BJ (cell line): ENCODE measurements at regions not wholly inside any gene's neighbourhood (a gene's known extent, or its start where the extent isn't known, plus 50 kb on each side); places are given as distances from the start of the nearest gene placed in this dataset.

Experiments
- CTCF ChIA-PET: fragments of 350-600 bp; formaldehyde crosslinking; extraction: SDS; loops from one replicate; lab custom pipeline; 2021; ENCODE audit warnings: antibody characterized with exemption, inconsistent platforms; lab: Yijun Ruan, JAX
- POLR2A ChIA-PET: fragments of 300-600 bp; sonication (Branson Sonifier 250); formaldehyde crosslinking; extraction: SDS; loops from one replicate; lab custom pipeline; 2021; ENCODE audit warnings: antibody characterized with exemption; lab: Charles Lee
- DNase-seq: peaks from one replicate; pipeline ENCODE4 v3.0.0-alpha.2; 2011; ENCODE audit warnings: low read depth
- H3K27me3 ChIP-seq: 2 replicates; pipeline ENCODE4 v1.6.0; 2011; ENCODE audit warnings: low read length; ENCODE audit not compliant: control insufficient read depth, insufficient read depth
- H3K36me3 ChIP-seq: 2 replicates; pipeline ENCODE4 v1.5.1; 2011; ENCODE audit warnings: low read length; ENCODE audit not compliant: control insufficient read depth, insufficient read depth
- H3K4me3 ChIP-seq: 2 replicates; pipeline ENCODE4 v1.5.1; 2011; ENCODE audit warnings: low read depth, mild to moderate bottlenecking, control low read depth, low read length
- CTCF ChIP-seq: IDR thresholded peaks from 2 replicates; pipeline ENCODE4 v1.5.1; 2011; ENCODE audit warnings: low read depth, mild to moderate bottlenecking, control low read depth, inconsistent platforms, low read length, moderate library complexity; ENCODE audit not compliant: insufficient read depth

GRCh38 chr1:80909172-80909784 lies 891.5 kb upstream of the ADGRL2 start:
- ChIA-PET POLR2A (no interaction called here), CTCF (interaction anchor here (0.9 kb wide), 1 partner anchor 20 kb away, joined by 3 read pairs; no protein-coding TSS in a partner anchor)
- no peak for DNase-seq
- Histone ChIP-seq H3K27me3 (no peaks in the 10 kb centered on the region), H3K36me3 (no peaks in the 10 kb centered on the region), H3K4me3 (no peak overlapping the region)
- no peak for TF ChIP-seq CTCF

DNA sequence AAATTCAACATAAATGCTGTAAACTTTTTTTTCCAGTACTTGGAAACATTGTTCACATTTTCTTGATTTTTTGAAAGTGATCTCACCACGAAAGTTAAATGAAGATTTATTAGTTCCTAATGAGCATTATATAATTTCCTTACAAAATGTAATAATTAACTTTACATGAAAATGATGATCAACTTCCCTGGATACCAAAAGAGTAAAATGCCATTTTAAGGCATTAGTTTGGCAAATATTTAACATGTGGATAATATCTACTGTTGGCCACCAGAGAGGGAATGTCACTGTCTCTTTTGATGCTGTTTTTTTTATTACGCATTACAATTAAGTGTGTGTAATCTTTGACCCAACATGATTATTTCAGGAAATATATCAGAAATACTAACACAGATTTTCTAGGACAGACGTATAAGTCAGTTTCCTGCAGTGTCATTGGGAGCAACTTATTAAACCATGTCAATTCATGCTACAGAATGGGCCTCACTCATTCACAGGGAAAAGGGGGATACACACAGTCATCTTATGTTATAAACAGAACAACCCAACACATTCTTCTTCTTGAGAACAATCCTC lies 903.9 kb upstream of the ADGRL2 start:
- H3K27me3 ChIP-seq: no peaks in the 10 kb centered on the region
- DNase-seq: no peak
- no peak for TF ChIP-seq CTCF
- ChIA-PET CTCF (no interaction called here), POLR2A (no interaction called here)
- no peak overlapping the region for H3K4me3 ChIP-seq
- no peaks in the 10 kb centered on the region for H3K36me3 ChIP-seq

DNA sequence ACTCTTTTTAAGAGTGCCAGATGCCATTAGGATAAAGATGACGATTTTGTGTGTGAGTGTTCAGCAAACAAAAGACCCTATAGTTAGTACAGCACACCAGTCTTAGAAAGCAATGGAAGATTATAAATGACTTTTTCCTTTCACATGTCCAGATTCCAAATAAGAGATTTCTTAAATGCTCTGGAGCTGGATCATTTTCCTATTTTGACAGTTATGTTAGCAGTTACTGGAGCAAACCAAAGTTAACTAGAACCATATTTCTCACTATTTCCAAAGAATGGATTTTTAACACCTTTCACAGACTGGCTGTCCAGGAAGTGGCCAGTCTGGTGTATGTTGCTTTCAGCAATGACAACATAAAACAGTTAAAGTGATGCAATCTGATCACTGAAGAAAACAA lies 905.8 kb upstream of the ADGRL2 start:
- ChIA-PET POLR2A (no interaction called here), CTCF (no interaction called here)

DNA sequence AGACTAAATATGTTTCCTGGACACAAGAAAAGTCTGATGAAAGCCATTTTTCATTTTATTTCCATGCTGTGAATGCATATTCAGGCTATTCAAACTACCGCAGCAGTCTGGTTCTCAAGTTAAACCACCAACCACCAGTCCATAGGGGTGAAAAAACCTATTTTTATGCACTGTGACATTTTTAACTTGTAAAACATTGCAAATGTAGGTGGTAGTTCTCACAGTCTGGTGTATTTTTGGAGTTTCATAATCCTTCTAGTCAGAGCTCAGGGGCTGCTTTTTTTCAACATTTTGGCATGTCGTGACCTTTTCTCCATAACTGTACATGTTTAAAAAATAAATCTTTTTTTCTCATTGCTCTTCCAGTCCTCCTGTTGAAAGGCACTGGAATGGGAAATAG lies 907.6 kb upstream of the ADGRL2 start:
- Histone ChIP-seq H3K36me3 (no peaks in the 10 kb centered on the region), H3K27me3 (no peaks in the 10 kb centered on the region), H3K4me3 (no peak overlapping the region)
- POLR2A ChIA-PET: no interaction called here
- TF ChIP-seq CTCF: no peak
- no peak for DNase-seq
- CTCF ChIA-PET: no interaction called here

More for the DNA sequence above, 905.8 kb upstream of the ADGRL2 start:
- H3K4me3 ChIP-seq: no peak overlapping the region
- no peaks in the 10 kb centered on the region for H3K27me3 ChIP-seq
- DNase-seq: no peak
- TF ChIP-seq CTCF: no peak
- no peaks in the 10 kb centered on the region for H3K36me3 ChIP-seq

DNA sequence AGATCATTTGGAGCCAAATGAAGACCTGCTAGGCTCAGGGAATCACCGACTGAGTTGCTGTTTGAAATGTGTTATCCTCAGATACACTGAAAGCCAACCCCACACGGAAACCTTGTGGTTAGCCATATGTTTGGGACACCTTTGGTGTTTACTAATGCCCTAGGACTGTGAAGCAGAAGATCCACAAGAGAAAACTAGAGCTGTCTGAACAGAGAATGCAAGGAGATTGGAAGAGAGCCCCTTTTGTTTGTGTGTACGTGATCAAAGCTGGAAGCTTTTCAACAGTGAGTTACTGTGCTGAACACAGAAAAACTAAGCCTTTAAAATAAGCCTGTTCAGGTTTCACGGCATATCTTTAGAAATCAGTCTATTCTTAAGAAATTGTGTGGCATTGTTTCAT lies 908.2 kb upstream of the ADGRL2 start:
- no peak for DNase-seq
- H3K36me3 ChIP-seq: no peaks in the 10 kb centered on the region
- H3K27me3 ChIP-seq: no peaks in the 10 kb centered on the region
- POLR2A ChIA-PET: no interaction called here
- H3K4me3 ChIP-seq: no peak overlapping the region
- CTCF ChIA-PET: no interaction called here
- TF ChIP-seq CTCF: no peak
